HG02798 (cell line): ENCODE measurements at regions not wholly inside any gene's neighbourhood (a gene's known extent, or its start where the extent isn't known, plus 50 kb on each side); places are given as distances from the start of the nearest gene placed in this dataset.

ENCODE experiments used
- ATAC-seq: cut with Tn5 transposase; IDR thresholded peaks from one replicate; pipeline ENCODE4 v1.9.1; 2021; ENCODE audit warnings: mild to moderate bottlenecking; ENCODE audit not compliant: unreplicated experiment, poor library complexity

DNA sequence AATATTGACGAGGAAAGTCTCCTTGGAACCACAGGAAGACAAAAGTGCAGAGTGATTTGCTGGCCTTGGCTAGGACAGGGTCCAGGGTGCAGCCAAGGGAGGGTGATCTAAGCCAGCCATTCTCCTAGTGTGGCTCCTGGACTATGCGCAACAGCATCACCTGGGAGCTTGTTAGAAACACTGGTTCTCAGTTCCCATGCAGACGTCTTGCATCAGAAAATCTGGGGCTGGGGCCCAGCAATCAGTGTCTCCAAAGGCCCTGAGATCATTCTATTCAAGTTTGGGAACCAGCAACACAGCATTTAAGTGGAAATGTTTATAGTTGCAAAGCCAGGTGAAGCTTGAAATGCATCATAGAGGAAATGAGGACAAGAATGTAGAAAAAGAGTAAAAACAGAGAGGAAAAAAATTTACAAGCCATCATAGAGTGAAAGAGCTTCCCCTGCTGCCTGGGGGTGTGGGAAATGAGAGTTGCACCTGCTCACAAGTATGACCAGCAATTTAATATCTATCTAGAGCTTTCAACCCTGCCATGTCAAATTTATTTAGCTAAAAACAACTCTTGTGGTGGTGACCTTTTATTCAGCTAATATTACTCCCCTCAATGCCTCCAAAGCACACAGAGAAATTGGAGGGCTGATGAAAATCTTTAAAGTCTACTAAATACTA, 54.4 kb upstream of the SEC11C start:
- no peak for ATAC-seq

DNA sequence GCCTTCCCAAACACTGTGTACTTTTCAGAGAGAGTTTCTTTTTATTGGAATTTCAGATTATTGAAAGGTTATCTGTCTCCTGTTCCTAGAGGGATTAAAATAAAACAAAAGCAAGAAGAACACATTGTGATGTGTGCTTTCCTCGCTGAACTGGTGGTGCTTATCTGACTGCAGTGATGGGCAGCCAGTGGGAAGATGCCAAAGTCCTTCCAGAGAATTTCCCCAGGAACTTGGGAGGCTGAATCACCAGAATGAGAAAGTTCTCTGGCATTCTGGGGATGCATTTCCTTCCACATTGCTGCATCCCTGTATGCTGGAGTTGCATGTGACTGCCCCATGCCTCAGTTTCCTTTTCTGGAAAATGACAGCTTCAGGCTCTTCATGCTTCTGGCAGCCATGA, 53.9 kb upstream of the SEC11C start:
- no peak for ATAC-seq

GRCh38 chr18:59086522-59086921, 53.2 kb upstream of the SEC11C start:
- no peak for ATAC-seq

DNA sequence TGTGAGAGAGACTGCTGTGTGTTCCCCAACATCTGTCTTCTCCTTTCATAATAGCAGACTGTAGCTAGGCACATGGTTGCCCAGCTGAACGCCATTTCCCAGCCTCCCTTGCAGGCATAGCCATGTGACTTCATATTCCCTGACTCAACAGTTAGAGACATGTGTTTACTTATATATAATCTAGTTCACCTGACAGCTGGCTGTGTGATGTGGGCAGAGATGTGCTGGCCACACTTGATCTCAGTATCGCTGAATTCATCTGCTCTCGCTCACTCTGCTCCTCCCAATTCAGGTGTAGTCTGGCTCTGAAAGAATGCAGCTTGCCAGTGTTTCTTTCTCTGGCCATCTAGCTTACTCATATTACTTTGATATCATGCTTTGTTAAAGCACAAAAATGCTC, 52.3 kb upstream of the SEC11C start:
- ATAC-seq = no peak
